OCI-LY7 (cell line): ENCODE measurements at regions not wholly inside any gene's neighbourhood (a gene's known extent, or its start where the extent isn't known, plus 50 kb on each side); places are given as distances from the start of the nearest gene placed in this dataset.

Experiments used
- EZH2phosphoT487 ChIP-seq: fragments of 200-600 bp; sonication (generic); IDR thresholded peaks from 2 replicates; pipeline ENCODE4 v1.6.1; 2018; ENCODE audit warnings: low read depth, borderline replicate concordance, mild to moderate bottlenecking, mixed run types, antibody characterized with exemption, low read length, moderate library complexity, mixed read lengths
- TF ChIP-seq, protein P1 (sequence below): fragments of 200-600 bp; sonication (generic); conservative IDR thresholded peaks from 2 replicates; pipeline ENCODE4 v1.5.1; 2014; ENCODE audit warnings: mild to moderate bottlenecking, antibody characterized with exemption, low read length, moderate library complexity, mixed read lengths

DNA sequence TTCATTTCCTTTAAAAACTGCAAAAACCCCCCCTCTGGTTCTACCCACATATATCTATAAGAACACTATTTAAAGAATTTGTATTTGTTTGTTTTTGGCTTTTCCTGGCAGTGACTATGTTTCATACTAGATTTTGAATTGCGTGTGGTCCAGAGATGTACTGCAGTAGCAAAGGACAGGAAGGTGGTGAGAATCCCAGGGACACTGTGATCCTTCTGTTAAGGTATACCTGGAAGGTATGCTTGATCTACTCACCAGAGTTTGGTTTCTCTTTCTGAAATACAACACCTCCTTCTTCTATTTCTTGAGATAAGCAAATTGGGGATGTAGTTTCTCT lies 129.6 kb upstream of the RASGEF1B start:
- TF ChIP-seq, protein P1, sequence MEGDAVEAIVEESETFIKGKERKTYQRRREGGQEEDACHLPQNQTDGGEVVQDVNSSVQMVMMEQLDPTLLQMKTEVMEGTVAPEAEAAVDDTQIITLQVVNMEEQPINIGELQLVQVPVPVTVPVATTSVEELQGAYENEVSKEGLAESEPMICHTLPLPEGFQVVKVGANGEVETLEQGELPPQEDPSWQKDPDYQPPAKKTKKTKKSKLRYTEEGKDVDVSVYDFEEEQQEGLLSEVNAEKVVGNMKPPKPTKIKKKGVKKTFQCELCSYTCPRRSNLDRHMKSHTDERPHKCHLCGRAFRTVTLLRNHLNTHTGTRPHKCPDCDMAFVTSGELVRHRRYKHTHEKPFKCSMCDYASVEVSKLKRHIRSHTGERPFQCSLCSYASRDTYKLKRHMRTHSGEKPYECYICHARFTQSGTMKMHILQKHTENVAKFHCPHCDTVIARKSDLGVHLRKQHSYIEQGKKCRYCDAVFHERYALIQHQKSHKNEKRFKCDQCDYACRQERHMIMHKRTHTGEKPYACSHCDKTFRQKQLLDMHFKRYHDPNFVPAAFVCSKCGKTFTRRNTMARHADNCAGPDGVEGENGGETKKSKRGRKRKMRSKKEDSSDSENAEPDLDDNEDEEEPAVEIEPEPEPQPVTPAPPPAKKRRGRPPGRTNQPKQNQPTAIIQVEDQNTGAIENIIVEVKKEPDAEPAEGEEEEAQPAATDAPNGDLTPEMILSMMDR = no peak
- TF ChIP-seq EZH2phosphoT487 = no peak
